Neural crest cell (in vitro differentiated cells): ENCODE measurements at regions not wholly inside any gene's neighbourhood (a gene's known extent, or its start where the extent isn't known, plus 50 kb on each side); places are given as distances from the start of the nearest gene placed in this dataset.

Experiments used
- DNase-seq: peaks from one replicate; pipeline ENCODE4 v3.0.0; 2021; ENCODE audit warnings: low read depth, mixed read lengths, low spot score
- H3K27ac Mint-ChIP-seq: one replicate; pipeline ENCODE4 v1.8.0; 2021; ENCODE audit warnings: mild to moderate bottlenecking, mixed read lengths; ENCODE audit not compliant: unreplicated experiment
- H3K27me3 Mint-ChIP-seq: 2 replicates; pipeline ENCODE4 v1.8.0; 2021; ENCODE audit warnings: low read depth, mild to moderate bottlenecking, mixed read lengths
- H3K36me3 Mint-ChIP-seq: 2 replicates; pipeline ENCODE4 v1.8.0; 2021; ENCODE audit warnings: low read depth, mild to moderate bottlenecking, mixed read lengths
- H3K4me1 Mint-ChIP-seq: 2 replicates; pipeline ENCODE4 v1.8.0; 2021; ENCODE audit warnings: mixed read lengths
- H3K4me3 Mint-ChIP-seq: one replicate; pipeline ENCODE4 v1.8.0; 2021; ENCODE audit warnings: mild to moderate bottlenecking, mixed read lengths
- H3K9me3 Mint-ChIP-seq: 2 replicates; pipeline ENCODE4 v1.8.0; 2021; ENCODE audit warnings: mixed read lengths
- TF ChIP-seq, protein P1 (sequence below): fragments of 200-600 bp; sonication (generic); conservative IDR thresholded peaks from 2 replicates; pipeline ENCODE4 v1.5.0; 2021; ENCODE audit warnings: antibody characterized with exemption, mild to moderate bottlenecking

DNA sequence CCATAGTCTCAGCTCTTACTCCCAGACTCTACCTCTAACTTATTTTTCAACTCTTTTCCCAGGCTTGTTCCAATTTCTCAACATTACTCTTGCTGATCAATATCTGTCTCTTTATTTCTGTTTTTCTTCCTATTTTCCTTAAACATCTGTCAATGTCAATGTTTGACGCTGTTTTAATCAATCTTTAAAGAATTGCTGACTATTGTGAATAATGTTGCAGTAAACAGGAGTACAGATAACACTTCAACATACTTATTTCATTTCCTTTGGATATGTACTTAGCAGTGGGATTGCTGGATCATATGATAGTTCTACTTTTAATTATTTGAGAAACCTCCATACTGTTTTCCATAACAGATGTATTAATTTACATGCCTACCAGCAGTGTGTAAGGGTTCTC, 229.0 kb downstream of the TRIM36 start:
- TF ChIP-seq, protein P1, sequence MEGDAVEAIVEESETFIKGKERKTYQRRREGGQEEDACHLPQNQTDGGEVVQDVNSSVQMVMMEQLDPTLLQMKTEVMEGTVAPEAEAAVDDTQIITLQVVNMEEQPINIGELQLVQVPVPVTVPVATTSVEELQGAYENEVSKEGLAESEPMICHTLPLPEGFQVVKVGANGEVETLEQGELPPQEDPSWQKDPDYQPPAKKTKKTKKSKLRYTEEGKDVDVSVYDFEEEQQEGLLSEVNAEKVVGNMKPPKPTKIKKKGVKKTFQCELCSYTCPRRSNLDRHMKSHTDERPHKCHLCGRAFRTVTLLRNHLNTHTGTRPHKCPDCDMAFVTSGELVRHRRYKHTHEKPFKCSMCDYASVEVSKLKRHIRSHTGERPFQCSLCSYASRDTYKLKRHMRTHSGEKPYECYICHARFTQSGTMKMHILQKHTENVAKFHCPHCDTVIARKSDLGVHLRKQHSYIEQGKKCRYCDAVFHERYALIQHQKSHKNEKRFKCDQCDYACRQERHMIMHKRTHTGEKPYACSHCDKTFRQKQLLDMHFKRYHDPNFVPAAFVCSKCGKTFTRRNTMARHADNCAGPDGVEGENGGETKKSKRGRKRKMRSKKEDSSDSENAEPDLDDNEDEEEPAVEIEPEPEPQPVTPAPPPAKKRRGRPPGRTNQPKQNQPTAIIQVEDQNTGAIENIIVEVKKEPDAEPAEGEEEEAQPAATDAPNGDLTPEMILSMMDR = no peak
- Mint-ChIP-seq H3K36me3 (peaks cover 3% of the 10 kb centered on the region), H3K27me3 (peaks cover 2% of the 10 kb centered on the region), H3K27ac (no peak overlapping the region), H3K4me3 (no peak overlapping the region), H3K4me1 (no peaks in the 10 kb centered on the region), H3K9me3 (peaks cover 29% of the 10 kb centered on the region)
- no peak for DNase-seq

DNA sequence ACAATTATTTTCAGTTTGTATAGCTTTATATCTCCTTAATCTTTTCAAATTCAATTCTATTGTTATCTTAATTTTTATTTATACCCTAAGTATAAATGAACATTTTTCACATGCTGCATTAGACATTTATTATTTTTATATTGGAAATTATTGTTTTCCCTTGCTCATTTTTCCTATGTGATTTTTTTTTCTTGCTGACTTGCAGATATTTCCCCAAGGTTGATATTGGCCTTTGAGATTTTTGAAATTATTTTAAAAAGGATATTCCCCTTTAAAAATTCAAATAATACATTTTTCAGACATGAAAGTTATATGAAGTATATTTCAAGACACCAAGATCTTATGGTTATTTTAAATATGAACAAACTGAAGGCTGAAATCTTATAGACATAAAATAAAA, 234.2 kb downstream of the TRIM36 start:
- Mint-ChIP-seq H3K4me1 (no peaks in the 10 kb centered on the region), H3K36me3 (no peaks in the 10 kb centered on the region), H3K27ac (no peak overlapping the region), H3K9me3 (peaks cover 13% of the 10 kb centered on the region), H3K27me3 (no peaks in the 10 kb centered on the region), H3K4me3 (no peak overlapping the region)
- DNase-seq = no peak
- TF ChIP-seq, protein P1 = no peak

DNA sequence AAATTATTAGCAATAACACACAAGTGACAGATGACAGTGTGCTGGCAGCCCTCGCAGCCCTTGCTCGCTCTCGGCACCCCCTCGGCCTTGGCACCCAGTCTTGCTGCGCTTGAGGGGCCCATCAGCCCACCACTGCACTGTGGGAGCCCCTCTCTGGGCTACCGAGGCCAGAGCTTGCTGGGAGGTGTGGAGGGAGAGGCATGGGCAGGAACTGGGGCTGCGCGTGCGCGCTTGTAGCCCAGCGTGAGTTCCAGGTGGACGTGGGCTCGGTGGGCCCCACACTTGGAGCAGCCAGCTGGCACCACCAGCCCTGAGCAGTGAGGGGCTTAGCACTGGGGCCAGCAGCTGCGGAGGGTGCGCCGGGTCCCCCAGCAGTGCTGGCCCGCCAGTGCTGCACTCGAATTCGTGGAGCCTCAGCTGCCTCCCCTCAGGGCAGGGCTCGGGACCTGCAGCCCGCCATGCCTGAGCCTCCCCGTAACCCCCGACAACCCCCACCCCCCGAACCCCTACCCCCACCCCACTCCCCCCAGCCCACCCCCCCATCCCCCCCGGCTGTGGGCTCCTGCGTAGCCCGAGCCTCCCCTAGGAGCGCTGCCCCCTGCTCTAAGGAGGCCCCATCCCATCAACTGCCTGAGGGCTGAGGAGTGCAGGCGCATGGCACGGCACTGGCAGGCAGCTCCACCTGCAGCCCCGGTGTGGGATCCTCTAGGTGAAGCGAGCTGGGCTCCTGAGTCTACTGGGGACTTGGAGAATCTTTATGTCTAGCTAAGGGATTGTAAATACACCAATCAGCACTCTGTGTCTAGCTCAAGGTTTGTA, 240.9 kb downstream of the TRIM36 start:
- Mint-ChIP-seq H3K4me3 (no peak overlapping the region), H3K27ac (no peak overlapping the region), H3K9me3 (no peaks in the 10 kb centered on the region), H3K4me1 (no peaks in the 10 kb centered on the region), H3K36me3 (no peaks in the 10 kb centered on the region), H3K27me3 (no peaks in the 10 kb centered on the region)
- DNase-seq = no peak
- TF ChIP-seq, protein P1 = no peak

DNA sequence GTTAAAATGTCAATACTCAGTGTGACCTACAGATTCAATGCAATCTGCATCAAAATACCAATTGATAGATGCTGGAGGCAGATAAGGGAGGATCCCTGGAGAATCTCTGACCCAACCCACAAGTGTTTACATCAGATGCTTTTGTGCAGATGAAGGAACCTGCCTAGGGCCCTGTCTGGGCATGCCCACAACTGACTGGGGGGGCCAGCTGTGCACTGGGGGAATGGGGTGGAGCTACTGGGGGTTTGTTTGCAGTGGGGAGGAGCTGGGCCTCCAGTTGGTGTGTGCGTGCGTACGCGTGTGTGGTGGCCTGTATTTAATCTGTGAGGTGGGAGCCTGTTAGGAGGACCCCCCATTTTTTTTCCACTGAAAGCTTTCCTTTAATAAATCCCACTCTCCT, 244.9 kb downstream of the TRIM36 start:
- Mint-ChIP-seq H3K36me3 (no peaks in the 10 kb centered on the region), H3K27me3 (no peaks in the 10 kb centered on the region), H3K9me3 (no peaks in the 10 kb centered on the region), H3K4me3 (no peak overlapping the region), H3K27ac (no peak overlapping the region), H3K4me1 (no peaks in the 10 kb centered on the region)
- TF ChIP-seq, protein P1 = no peak
- DNase-seq = no peak

DNA sequence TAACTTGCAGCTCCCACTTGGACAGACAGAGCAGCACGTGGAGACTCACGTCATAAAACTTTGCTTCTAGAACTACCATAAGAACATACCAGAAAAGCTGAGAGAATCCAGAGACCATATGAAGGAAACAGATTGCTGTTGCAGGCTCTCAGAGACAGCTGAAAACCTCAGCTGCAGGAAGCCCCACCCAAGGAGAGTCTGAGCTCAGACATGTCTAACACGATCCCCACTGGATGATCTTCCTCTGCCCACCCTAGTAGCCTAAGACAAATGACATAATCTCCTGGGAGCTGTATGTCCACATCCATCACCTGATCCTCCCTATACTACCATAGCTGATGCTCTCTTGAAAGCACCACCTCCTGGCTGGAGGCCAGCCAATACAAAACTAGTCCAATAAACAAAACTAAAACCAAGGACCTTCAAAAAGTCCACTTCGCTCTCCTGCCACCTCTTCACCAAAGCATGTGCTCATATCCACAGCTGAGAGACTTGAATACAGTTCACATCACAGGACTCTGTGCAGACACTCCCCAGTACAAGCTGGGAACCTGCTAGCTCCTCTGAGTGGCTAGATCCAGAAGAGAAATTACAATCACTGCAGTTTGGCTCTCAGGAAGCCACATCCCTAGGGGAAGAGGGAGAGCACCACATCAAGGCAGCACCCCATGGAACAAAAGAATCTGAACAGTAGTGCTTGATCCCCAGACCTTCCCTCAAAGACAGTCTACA, 257.4 kb downstream of the TRIM36 start:
- no peaks in the 10 kb centered on the region for H3K4me1 Mint-ChIP-seq
- no peak for DNase-seq
- H3K4me3 Mint-ChIP-seq = no peak overlapping the region
- no peaks in the 10 kb centered on the region for H3K27me3 Mint-ChIP-seq
- no peak overlapping the region for H3K27ac Mint-ChIP-seq
- no peaks in the 10 kb centered on the region for H3K9me3 Mint-ChIP-seq
- no peaks in the 10 kb centered on the region for H3K36me3 Mint-ChIP-seq
- TF ChIP-seq, protein P1 = no peak
